Suprapubic skin (tissue), 3 donors: ENCODE measurements at regions not wholly inside any gene's neighbourhood (a gene's known extent, or its start where the extent isn't known, plus 50 kb on each side); places are given as distances from the start of the nearest gene placed in this dataset.

ENCODE experiments used
- CTCF ChIP-seq, 2 donors: fragments of 200-600 bp in 1 of 2; fragments of 450-650 bp in 1 of 2; sonication (generic) in 1 of 2; IDR thresholded peaks; one replicate each; pipeline ENCODE4 v1.5.1; 2016 to 2019; ENCODE audit warnings: antibody characterized with exemption in 2 of 2, mild to moderate bottlenecking in 1 of 2, moderate library complexity in 1 of 2
- POLR2A ChIP-seq, 2 donors: fragments of 450-650 bp; IDR thresholded peaks; one replicate each; pipeline ENCODE4 v1.6.1; 2017; ENCODE audit warnings: antibody characterized with exemption in 2 of 2, mild to moderate bottlenecking in 2 of 2, moderate library complexity in 2 of 2

DNA sequence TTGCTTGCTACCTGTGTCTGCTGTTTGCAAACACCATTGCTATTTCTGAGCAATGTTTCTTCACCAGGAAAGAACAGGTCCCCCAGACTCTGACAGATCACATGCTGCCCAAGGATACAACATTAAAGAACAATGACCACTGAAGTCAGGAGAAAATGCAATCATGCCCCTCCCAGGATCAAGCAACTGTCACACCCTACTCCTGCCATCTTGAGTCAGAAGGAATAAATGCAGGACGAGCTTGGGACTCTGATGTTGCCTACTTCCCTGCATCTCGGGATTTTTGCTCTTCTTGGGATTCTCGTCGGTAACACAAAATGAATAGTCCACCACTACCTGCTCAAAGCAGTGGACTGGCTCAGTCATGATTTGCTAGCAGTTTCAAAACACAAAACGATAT, 490.6 kb downstream of the COG6 start:
- TF ChIP-seq CTCF (IDR thresholded peaks at IDR 0.05), result no peak
- no peak for TF ChIP-seq POLR2A (IDR thresholded peaks at IDR 0.05)
